PFSK-1 (cell line): ENCODE measurements at regions not wholly inside any gene's neighbourhood (a gene's known extent, or its start where the extent isn't known, plus 50 kb on each side); places are given as distances from the start of the nearest gene placed in this dataset.

Experiments
- FOXP2 ChIP-seq: optimal IDR thresholded peaks from 2 replicates; pipeline ENCODE3; 2011; ENCODE audit warnings: borderline replicate concordance, control low read depth, inconsistent platforms; ENCODE audit not compliant: insufficient read depth; ENCODE audit errors: extremely low read length, extremely low read depth
- POLR2AphosphoS5 ChIP-seq: IDR thresholded peaks from 2 replicates; pipeline ENCODE4 v1.6.1; 2012; ENCODE audit warnings: low read depth, mild to moderate bottlenecking, control low read depth, low read length, moderate library complexity
- SIN3A ChIP-seq: IDR thresholded peaks from 2 replicates; pipeline ENCODE4 v1.6.1; 2012; ENCODE audit warnings: mild to moderate bottlenecking, low read length, moderate library complexity, borderline replicate concordance; ENCODE audit not compliant: insufficient read depth
- TAF1 ChIP-seq: IDR thresholded peaks from 2 replicates; pipeline ENCODE4 v1.6.1; 2012; ENCODE audit warnings: low read length, control low read depth, borderline replicate concordance; ENCODE audit not compliant: insufficient read depth
- TF ChIP-seq, protein P1 (sequence below), 2 experiments: IDR thresholded peaks; 2 replicates each; pipeline versions ENCODE4 v1.6.1 to v1.8.0; 2011 to 2012; ENCODE audit warnings: low read depth in 2 of 2, low read length in 2 of 2, control low read depth in 1 of 2, inconsistent platforms in 1 of 2, mild to moderate bottlenecking in 1 of 2, moderate library complexity in 1 of 2; ENCODE audit not compliant: insufficient read depth in 1 of 2

DNA sequence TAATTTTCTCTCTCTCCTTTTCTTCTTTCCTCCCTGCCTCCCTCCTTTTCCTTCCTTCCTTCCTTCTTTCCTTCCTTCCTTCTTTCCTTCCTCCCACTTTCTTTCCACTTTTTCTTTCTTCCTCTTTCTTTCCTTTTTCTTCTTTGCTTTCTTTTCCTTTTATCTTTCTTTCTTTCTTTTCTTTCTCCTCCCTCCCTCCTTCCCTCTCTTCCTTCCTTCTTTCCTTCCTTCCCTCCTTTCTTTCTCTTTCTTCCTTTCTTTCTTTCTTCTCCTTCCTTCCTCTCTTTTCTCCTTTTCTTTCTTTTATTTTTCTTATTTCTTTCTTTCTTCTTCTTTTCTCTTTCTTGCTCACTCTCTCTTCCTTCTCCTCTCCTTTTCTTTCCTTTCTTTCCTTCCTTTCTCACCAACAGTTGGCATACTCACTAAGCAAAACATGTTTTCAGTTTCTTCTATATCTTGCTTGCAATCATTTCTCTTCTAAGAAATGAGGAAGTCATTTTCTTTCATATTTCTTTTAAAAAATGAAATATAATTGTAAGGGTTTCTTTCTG lies 97.1 kb upstream of the MAF start:
- TF ChIP-seq POLR2AphosphoS5 (no peak), TAF1 (no peak), SIN3A (no peak), FOXP2 (no peak)
- TF ChIP-seq, protein P1, sequence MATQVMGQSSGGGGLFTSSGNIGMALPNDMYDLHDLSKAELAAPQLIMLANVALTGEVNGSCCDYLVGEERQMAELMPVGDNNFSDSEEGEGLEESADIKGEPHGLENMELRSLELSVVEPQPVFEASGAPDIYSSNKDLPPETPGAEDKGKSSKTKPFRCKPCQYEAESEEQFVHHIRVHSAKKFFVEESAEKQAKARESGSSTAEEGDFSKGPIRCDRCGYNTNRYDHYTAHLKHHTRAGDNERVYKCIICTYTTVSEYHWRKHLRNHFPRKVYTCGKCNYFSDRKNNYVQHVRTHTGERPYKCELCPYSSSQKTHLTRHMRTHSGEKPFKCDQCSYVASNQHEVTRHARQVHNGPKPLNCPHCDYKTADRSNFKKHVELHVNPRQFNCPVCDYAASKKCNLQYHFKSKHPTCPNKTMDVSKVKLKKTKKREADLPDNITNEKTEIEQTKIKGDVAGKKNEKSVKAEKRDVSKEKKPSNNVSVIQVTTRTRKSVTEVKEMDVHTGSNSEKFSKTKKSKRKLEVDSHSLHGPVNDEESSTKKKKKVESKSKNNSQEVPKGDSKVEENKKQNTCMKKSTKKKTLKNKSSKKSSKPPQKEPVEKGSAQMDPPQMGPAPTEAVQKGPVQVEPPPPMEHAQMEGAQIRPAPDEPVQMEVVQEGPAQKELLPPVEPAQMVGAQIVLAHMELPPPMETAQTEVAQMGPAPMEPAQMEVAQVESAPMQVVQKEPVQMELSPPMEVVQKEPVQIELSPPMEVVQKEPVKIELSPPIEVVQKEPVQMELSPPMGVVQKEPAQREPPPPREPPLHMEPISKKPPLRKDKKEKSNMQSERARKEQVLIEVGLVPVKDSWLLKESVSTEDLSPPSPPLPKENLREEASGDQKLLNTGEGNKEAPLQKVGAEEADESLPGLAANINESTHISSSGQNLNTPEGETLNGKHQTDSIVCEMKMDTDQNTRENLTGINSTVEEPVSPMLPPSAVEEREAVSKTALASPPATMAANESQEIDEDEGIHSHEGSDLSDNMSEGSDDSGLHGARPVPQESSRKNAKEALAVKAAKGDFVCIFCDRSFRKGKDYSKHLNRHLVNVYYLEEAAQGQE (IDR thresholded peaks at IDR 0.05; ENCODE audit: insufficient read depth in 1 of 2, low read depth in 2 of 2, low read length in 2 of 2) = no peak
